ENCODE measurements at regions not wholly inside any gene's neighbourhood (a gene's known extent, or its start where the extent isn't known, plus 50 kb on each side); places are given as distances from the start of the nearest gene placed in this dataset.
"Not testable (repeated sequence)": the region's sequence is repeated elsewhere in the genome, so short reads cannot be mapped to it uniquely, and the experiment has no call there.

GRCh38 chr2:212858496-212858895 lies 292.9 kb downstream of the IKZF2 start:
- DNase-seq, result no peak

- DNase-seq, result no peak
Observed at GRCh38 chr2:212854771-212855170, 296.6 kb downstream of the IKZF2 start.

- no peak for DNase-seq
Observed at GRCh38 chr2:212854116-212854515, 297.3 kb downstream of the IKZF2 start.

- DNase-seq, result no peak
Observed at GRCh38 chr2:212845941-212846340, 305.5 kb downstream of the IKZF2 start.

GRCh38 chr2:212843409-212844199 lies 305.0 kb upstream of the ERBB4 start:
- no peak for DNase-seq

- no peak for DNase-seq
Observed at GRCh38 chr2:212842544-212843185, 304.1 kb upstream of the ERBB4 start.

GRCh38 chr2:212841460-212841859 lies 302.9 kb upstream of the ERBB4 start:
- no peak for DNase-seq

- DNase-seq, result no peak
Observed at GRCh38 chr2:212832211-212833195, 293.9 kb upstream of the ERBB4 start.

GRCh38 chr2:212831671-212832199 lies 293.1 kb upstream of the ERBB4 start:
- DNase-seq, result no peak

- DNase-seq, result no peak
Observed at GRCh38 chr2:212816267-212816666, 277.7 kb upstream of the ERBB4 start.

GRCh38 chr2:212815453-212815852 lies 276.9 kb upstream of the ERBB4 start:
- DNase-seq, result no peak

- peak in 1 of 2 experiments; percentile 11 for DNase-seq
Observed at GRCh38 chr2:212814941-212815340, 276.3 kb upstream of the ERBB4 start.

GRCh38 chr2:212811921-212812320 lies 273.3 kb upstream of the ERBB4 start:
- DNase-seq, result no peak

- no peak for DNase-seq
Observed at GRCh38 chr2:212811036-212811805, 272.6 kb upstream of the ERBB4 start.

- DNase-seq, result no peak
Observed at GRCh38 chr2:212797484-212798205, 259.0 kb upstream of the ERBB4 start.

- DNase-seq, result no peak
Observed at GRCh38 chr2:212794471-212794870, 255.9 kb upstream of the ERBB4 start.

GRCh38 chr2:212791569-212791968 lies 253.0 kb upstream of the ERBB4 start:
- no peak for DNase-seq

GRCh38 chr2:212786088-212786487 lies 247.5 kb upstream of the ERBB4 start:
- not testable (repeated sequence) for DNase-seq

GRCh38 chr2:212777020-212777491 lies 238.5 kb upstream of the ERBB4 start:
- DNase-seq, result peak in 1 of 2 experiments; percentile 14

- no peak for DNase-seq
Observed at GRCh38 chr2:212773808-212774339, 235.3 kb upstream of the ERBB4 start.

- DNase-seq, result no peak
Observed at GRCh38 chr2:212770240-212770639, 231.6 kb upstream of the ERBB4 start.
